Tibial artery (tissue), 4 donors: ENCODE measurements at regions not wholly inside any gene's neighbourhood (a gene's known extent, or its start where the extent isn't known, plus 50 kb on each side); places are given as distances from the start of the nearest gene placed in this dataset.

Source experiments
- DNase-seq, 2 donors: peaks; one replicate each; pipeline ENCODE4 v3.0.0-alpha.2; 2019
- H3K27ac ChIP-seq, 2 donors: fragments of 200-600 bp; sonication (generic) in 1 of 2; 1 replicate in 1 of 2; 2 replicates in 1 of 2; pipeline ENCODE4 v1.5.1; 2018 to 2019; ENCODE audit warnings: mild to moderate bottlenecking in 1 of 2
- H3K27me3 ChIP-seq, 2 donors: fragments of 200-600 bp; sonication (generic) in 1 of 2; one replicate each; pipeline versions ENCODE4 v1.5.1 to v1.6.0; 2016 to 2019
- H3K36me3 ChIP-seq, 3 donors: fragments of 200-600 bp; sonication (generic) in 2 of 3; one replicate each; pipeline ENCODE4 v1.5.1; 2016 to 2019; ENCODE audit warnings: mild to moderate bottlenecking in 2 of 3
- H3K4me1 ChIP-seq, 4 donors: fragments of 200-600 bp; sonication (generic) in 2 of 4; 1 replicate in 3 of 4; 2 replicates in 1 of 4; pipeline ENCODE4 v1.5.1; 2016 to 2019
- H3K4me3 ChIP-seq, 2 donors: fragments of 200-600 bp; sonication (generic) in 1 of 2; 1 replicate in 1 of 2; 2 replicates in 1 of 2; pipeline ENCODE4 v1.5.1; 2018 to 2019; ENCODE audit warnings: mild to moderate bottlenecking in 2 of 2
- H3K9me3 ChIP-seq, 3 donors: fragments of 200-600 bp; sonication (generic) in 1 of 3; one replicate each; pipeline ENCODE4 v1.5.1; 2016 to 2019
- intact Hi-C: fragments of 100-400 bp; cut with DNase I; formaldehyde crosslinking; loops from one replicate; pipeline ENCODE4 v1.15.0; 2023; ENCODE audit warnings: low total_unique reads
- TF ChIP-seq, protein P1 (sequence below), 2 experiments: fragments of 200-600 bp in 1 of 2; fragments of 450-650 bp in 1 of 2; IDR thresholded peaks; one replicate each; pipeline ENCODE4 v1.5.1; 2017 to 2019; ENCODE audit warnings: antibody characterized with exemption in 2 of 2, mild to moderate bottlenecking in 1 of 2, moderate library complexity in 1 of 2

DNA sequence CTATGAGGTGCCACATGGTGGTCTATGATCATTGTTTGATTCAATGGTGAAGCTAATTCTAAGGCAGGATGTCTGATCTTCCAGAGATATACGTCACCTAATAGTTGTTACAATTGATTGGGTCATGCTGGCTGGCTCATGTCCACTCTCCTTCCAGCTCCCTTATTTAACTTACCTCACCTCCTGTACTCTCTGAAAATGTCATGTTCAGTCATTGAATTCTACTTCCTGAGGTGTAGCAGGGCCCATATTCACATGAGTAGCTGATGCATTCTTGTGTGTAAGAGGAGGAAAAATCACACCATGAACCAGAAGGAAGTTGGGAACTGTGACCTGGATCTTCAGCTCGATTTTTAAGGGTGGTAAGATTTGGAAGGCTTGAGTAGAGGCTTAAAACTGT, 795.8 kb downstream of the QKI start:
- intact Hi-C loops = no loop called here
- H3K9me3 ChIP-seq = no peaks in the 10 kb centered on the region
- H3K4me3 ChIP-seq = no peak overlapping the region
- H3K27me3 ChIP-seq = no peaks in the 10 kb centered on the region
- no peaks in the 10 kb centered on the region for H3K36me3 ChIP-seq
- no peak for DNase-seq
- no peak overlapping the region for H3K27ac ChIP-seq
- H3K4me1 ChIP-seq = no peaks in the 10 kb centered on the region
- TF ChIP-seq, protein P1, sequence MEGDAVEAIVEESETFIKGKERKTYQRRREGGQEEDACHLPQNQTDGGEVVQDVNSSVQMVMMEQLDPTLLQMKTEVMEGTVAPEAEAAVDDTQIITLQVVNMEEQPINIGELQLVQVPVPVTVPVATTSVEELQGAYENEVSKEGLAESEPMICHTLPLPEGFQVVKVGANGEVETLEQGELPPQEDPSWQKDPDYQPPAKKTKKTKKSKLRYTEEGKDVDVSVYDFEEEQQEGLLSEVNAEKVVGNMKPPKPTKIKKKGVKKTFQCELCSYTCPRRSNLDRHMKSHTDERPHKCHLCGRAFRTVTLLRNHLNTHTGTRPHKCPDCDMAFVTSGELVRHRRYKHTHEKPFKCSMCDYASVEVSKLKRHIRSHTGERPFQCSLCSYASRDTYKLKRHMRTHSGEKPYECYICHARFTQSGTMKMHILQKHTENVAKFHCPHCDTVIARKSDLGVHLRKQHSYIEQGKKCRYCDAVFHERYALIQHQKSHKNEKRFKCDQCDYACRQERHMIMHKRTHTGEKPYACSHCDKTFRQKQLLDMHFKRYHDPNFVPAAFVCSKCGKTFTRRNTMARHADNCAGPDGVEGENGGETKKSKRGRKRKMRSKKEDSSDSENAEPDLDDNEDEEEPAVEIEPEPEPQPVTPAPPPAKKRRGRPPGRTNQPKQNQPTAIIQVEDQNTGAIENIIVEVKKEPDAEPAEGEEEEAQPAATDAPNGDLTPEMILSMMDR (IDR thresholded peaks at IDR 0.05) = no peak

DNA sequence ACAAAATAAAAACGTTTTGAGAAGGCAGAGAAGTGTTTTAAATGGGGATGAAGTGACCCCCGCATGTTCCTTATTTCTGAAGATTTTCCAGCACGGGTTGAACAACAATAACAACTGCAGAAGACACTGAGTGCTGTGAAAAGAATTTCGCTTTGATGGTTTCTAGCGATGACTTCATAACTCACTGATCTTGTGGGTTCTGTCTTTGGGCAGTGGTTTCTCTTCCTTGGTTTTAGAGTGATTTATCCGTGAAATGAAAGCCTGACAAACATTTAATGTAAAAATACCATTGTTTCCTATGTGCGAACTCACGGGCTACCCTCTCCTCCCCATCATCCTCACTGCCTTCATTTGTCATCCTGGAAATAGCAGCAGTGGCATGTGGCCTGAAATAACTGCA, 793.9 kb downstream of the QKI start:
- Histone ChIP-seq H3K4me1 (no peaks in the 10 kb centered on the region), H3K27me3 (no peaks in the 10 kb centered on the region), H3K9me3 (no peaks in the 10 kb centered on the region), H3K4me3 (no peak overlapping the region), H3K36me3 (no peaks in the 10 kb centered on the region), H3K27ac (no peak overlapping the region)
- no peak for DNase-seq
- intact Hi-C loops = no loop called here
- TF ChIP-seq, protein P1 (IDR thresholded peaks at IDR 0.05) = no peak

DNA sequence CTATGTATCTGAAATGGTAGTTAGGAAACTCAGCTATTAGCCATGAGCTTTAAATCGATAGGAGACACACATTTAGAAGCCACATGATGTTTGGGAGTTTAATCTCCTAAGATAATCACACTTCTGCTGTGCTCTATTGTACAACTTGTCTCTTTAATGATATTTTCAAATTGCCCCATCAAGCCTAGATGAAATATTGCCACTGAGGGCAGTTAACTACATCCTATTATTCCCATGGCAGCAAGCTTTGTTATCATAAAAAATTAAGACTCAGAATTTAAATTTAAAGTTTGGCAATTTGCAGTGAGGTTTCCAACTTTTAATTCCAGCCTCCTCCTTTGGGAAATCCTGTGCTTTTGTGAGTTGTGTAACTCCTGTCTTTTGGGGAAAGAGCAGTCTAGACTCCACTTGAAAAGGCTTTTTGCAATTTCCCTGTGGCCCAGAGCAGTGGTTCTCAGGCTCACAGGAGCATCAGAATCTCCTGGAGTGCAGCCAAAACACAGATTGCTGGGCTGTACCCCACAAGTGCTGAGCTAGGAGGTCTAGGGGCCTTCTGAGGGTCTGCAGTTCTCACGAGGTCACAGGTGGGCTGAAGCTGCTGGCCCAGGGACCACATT, 792.4 kb downstream of the QKI start:
- Histone ChIP-seq H3K4me3 (no peak overlapping the region), H3K9me3 (no peaks in the 10 kb centered on the region), H3K4me1 (no peaks in the 10 kb centered on the region), H3K27ac (no peak overlapping the region), H3K36me3 (no peaks in the 10 kb centered on the region), H3K27me3 (no peaks in the 10 kb centered on the region)
- intact Hi-C loops = no loop called here
- no peak for DNase-seq
- TF ChIP-seq, protein P1 (IDR thresholded peaks at IDR 0.05) = no peak

DNA sequence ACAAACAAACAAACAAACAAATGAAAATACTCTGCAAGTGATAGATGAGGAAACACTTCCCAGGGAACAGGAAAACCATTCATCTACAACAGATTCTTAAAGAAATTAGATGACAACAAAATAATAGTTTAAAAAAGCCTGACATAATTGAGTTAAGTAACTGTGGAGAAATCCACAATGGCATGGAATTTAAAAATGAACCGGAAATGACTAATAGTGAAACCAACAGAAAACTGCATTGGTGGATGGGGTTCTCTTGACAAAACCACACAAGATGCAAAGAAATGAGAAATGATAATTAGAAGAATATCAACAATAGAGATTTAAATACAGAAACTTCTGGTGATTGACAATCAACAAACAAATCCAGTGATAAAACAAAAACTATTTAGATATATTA, 785.6 kb downstream of the QKI start:
- H3K4me1 ChIP-seq = no peaks in the 10 kb centered on the region

DNA sequence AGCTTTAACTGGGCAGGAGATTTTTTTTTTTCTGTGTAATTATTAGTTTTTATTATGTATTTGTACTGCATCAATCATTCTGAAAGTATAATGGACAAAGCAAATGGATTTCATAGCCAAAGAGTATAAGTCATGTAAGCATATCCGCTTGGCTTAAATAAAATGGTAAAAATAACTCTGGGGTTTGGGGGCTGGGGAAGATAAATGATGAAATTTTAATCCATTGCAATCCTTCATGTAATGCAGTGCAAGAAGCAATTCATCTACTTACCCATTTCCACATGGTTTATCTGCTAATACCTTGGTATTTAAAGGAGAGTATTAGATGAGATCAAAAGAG, 781.4 kb downstream of the QKI start:
- H3K4me1 ChIP-seq = no peaks in the 10 kb centered on the region
- intact Hi-C loops = no loop called here
- no peaks in the 10 kb centered on the region for H3K9me3 ChIP-seq
- no peaks in the 10 kb centered on the region for H3K27me3 ChIP-seq
- no peak for DNase-seq
- no peaks in the 10 kb centered on the region for H3K36me3 ChIP-seq
- no peak overlapping the region for H3K4me3 ChIP-seq
- TF ChIP-seq, protein P1 (IDR thresholded peaks at IDR 0.05) = no peak
- no peak overlapping the region for H3K27ac ChIP-seq

More for the DNA sequence above, 785.6 kb downstream of the QKI start:
- intact Hi-C loops = no loop called here
- DNase-seq = no peak
- TF ChIP-seq, protein P1 (IDR thresholded peaks at IDR 0.05) = no peak
- H3K4me3 ChIP-seq = no peak overlapping the region
- H3K27me3 ChIP-seq = no peaks in the 10 kb centered on the region
- H3K36me3 ChIP-seq = no peaks in the 10 kb centered on the region
- no peak overlapping the region for H3K27ac ChIP-seq
- no peaks in the 10 kb centered on the region for H3K9me3 ChIP-seq
